GM12892 (cell line): ENCODE measurements at regions not wholly inside any gene's neighbourhood (a gene's known extent, or its start where the extent isn't known, plus 50 kb on each side); places are given as distances from the start of the nearest gene placed in this dataset.

Experiments used
- POLR2A ChIP-seq: IDR thresholded peaks from 2 replicates; pipeline ENCODE4 v1.6.1; 2011; ENCODE audit warnings: low read depth, low read length, control low read depth
- POLR2AphosphoS5 ChIP-seq: IDR thresholded peaks from 2 replicates; pipeline ENCODE4 v1.6.1; 2011; ENCODE audit warnings: low read depth, low read length, control low read depth
- TAF1 ChIP-seq: IDR thresholded peaks from 2 replicates; pipeline ENCODE4 v1.6.1; 2011; ENCODE audit warnings: low read depth, mild to moderate bottlenecking, control low read depth, low read length, borderline replicate concordance

- TF ChIP-seq POLR2A, result no peak
- TF ChIP-seq POLR2AphosphoS5, result no peak
- no peak for TF ChIP-seq TAF1
Measured at GRCh38 chr22:48782811-48783511, 1044.7 kb downstream of the BRD1 start.
